HCT116 (cell line): ENCODE measurements at regions not wholly inside any gene's neighbourhood (a gene's known extent, or its start where the extent isn't known, plus 50 kb on each side); places are given as distances from the start of the nearest gene placed in this dataset.

ENCODE experiments used
- ATAC-seq: fragments of 200-7000 bp; cut with Tn5 transposase; 2 replicates; pipeline ENCODE4 v1.9.1; 2020; ENCODE audit warnings: mild to moderate bottlenecking, moderate library complexity
- BruUV-seq: library from RNA; stranded (reverse); fragments of 400-500 nt; replicated peaks from 2 replicates; lab custom pipeline; 2021; lab: Mats Ljungman, UMichigan
- CTCF ChIA-PET: fragments of 300-600 bp; sonication (Branson Sonifier 250); formaldehyde crosslinking; loops from one replicate; lab custom pipeline; 2021; ENCODE audit warnings: antibody characterized with exemption; lab: Charles Lee
- POLR2A ChIA-PET: fragments of 300-600, 350-600 bp; sonication (Branson Sonifier 250); formaldehyde crosslinking; loops from one replicate; lab custom pipeline; 2021; ENCODE audit warnings: antibody characterized with exemption; lab: Charles Lee
- RAD21 ChIA-PET, 2 experiments: fragments of 300-600 bp; sonication (Branson Sonifier 250); formaldehyde crosslinking; loops; one replicate each; lab custom pipeline; 2023; ENCODE audit warnings: low total read pairs in 2 of 2; ENCODE audit not compliant: uncharacterized antibody in 2 of 2, unreplicated experiment in 2 of 2, low non-redundant PET in 1 of 2; lab: Charles Lee
- DNase-seq: peaks from one replicate; pipeline ENCODE4 v3.0.0-alpha.2; 2010; ENCODE audit warnings: low read depth, low spot score
- H2AFZ ChIP-seq: fragments of 200-600 bp; shearing (Covaris generic), sonication (generic); 2 replicates; pipeline ENCODE4 v1.6.1; 2017; ENCODE audit warnings: low read depth, mixed run types, mixed read lengths, antibody characterized with exemption, low read length; ENCODE audit not compliant: poor library complexity, severe bottlenecking
- H3K27ac ChIP-seq: 2 replicates; pipeline ENCODE4 v1.5.1; 2012; ENCODE audit warnings: low read depth, low read length
- H3K27me3 ChIP-seq: fragments of 200-600 bp; sonication (generic); 2 replicates; pipeline ENCODE4 v1.6.1; 2016; ENCODE audit warnings: mixed run types, low read length, mixed read lengths; ENCODE audit not compliant: insufficient read depth
- H3K36me3 ChIP-seq, 2 experiments: fragments of 200-500 bp in 1 of 2; fragments of 200-600 bp in 1 of 2; sonication (Bioruptor generic) in 1 of 2; sonication (generic) in 1 of 2; 2 replicates each; pipeline versions ENCODE4 v1.5.1 to v1.6.1; 2014 to 2016; ENCODE audit warnings: low read length in 2 of 2, inconsistent platforms in 1 of 2, mixed read lengths in 1 of 2, mixed run types in 1 of 2; ENCODE audit not compliant: insufficient read depth in 2 of 2, control insufficient read depth in 1 of 2
- H3K4me1 ChIP-seq, 2 experiments: fragments of 200-600 bp in 1 of 2; sonication (generic) in 1 of 2; 2 replicates each; pipeline versions ENCODE4 v1.5.1 to v1.6.1; 2012 to 2017; ENCODE audit warnings: low read length in 2 of 2, inconsistent platforms in 1 of 2, mild to moderate bottlenecking in 1 of 2, mixed read lengths in 1 of 2, mixed run types in 1 of 2, moderate library complexity in 1 of 2; ENCODE audit not compliant: insufficient read depth in 2 of 2, control insufficient read depth in 1 of 2
- H3K4me2 ChIP-seq: fragments of 200-600 bp; sonication (generic); 2 replicates; pipeline ENCODE4 v1.6.1; 2017; ENCODE audit warnings: mixed run types, low read length, mixed read lengths
- H3K4me3 ChIP-seq, 2 experiments: fragments of 200-600 bp in 1 of 2; sonication (generic) in 1 of 2; replicated peaks in 1 of 2; 2 replicates each; pipeline ENCODE4 v1.5.1; 2011 to 2016; ENCODE audit warnings: low read length in 2 of 2, control low read depth in 1 of 2, low read depth in 1 of 2, mild to moderate bottlenecking in 1 of 2, mixed read lengths in 1 of 2, mixed run types in 1 of 2
- H3K79me2 ChIP-seq: fragments of 200-600 bp; sonication (generic); 2 replicates; pipeline ENCODE4 v1.6.1; 2017; ENCODE audit warnings: mild to moderate bottlenecking, mixed run types, low read length, moderate library complexity, mixed read lengths; ENCODE audit not compliant: insufficient read depth
- H3K9ac ChIP-seq: fragments of 200-600 bp; sonication (generic); 2 replicates; pipeline ENCODE4 v1.6.1; 2016; ENCODE audit warnings: low read length, mixed read lengths
- H3K9me2 ChIP-seq: fragments of 200-600 bp; sonication (generic), shearing (Covaris generic); 2 replicates; pipeline ENCODE4 v1.6.1; 2017; ENCODE audit warnings: mixed run types, mild to moderate bottlenecking, moderate library complexity; ENCODE audit not compliant: insufficient read depth
- H3K9me3 ChIP-seq, 2 experiments: fragments of 200-500 bp in 1 of 2; fragments of 200-600 bp in 1 of 2; sonication (Bioruptor generic) in 1 of 2; sonication (generic) in 1 of 2; 2 replicates each; pipeline ENCODE4 v1.6.1; 2014 to 2017; ENCODE audit warnings: low read length in 2 of 2, mixed read lengths in 2 of 2, inconsistent platforms in 1 of 2, low read depth in 1 of 2, mild to moderate bottlenecking in 1 of 2, mixed run types in 1 of 2, moderate library complexity in 1 of 2; ENCODE audit not compliant: control insufficient read depth in 1 of 2, insufficient read depth in 1 of 2
- H4K20me1 ChIP-seq: fragments of 200-600 bp; sonication (generic), shearing (Covaris generic); 2 replicates; pipeline ENCODE4 v1.6.1; 2017; ENCODE audit warnings: mixed run types, mild to moderate bottlenecking, moderate library complexity; ENCODE audit not compliant: insufficient read depth
- CEBPB ChIP-seq: IDR thresholded peaks from 2 replicates; pipeline ENCODE4 v1.6.1; 2012; ENCODE audit warnings: low read depth
- EGR1 ChIP-seq: IDR thresholded peaks from 2 replicates; pipeline ENCODE4 v1.6.1; 2012; ENCODE audit warnings: low read depth
- EZH2phosphoT487 ChIP-seq: fragments of 200-600 bp; IDR thresholded peaks from 2 replicates; pipeline ENCODE4 v1.6.1; 2018; ENCODE audit warnings: antibody characterized with exemption, borderline replicate concordance
- JUND ChIP-seq: IDR thresholded peaks from 2 replicates; pipeline ENCODE4 v1.6.1; 2012
- POLR2A ChIP-seq: IDR thresholded peaks from 2 replicates; pipeline ENCODE4 v1.7.0; 2011; ENCODE audit warnings: borderline replicate concordance; ENCODE audit not compliant: insufficient read depth, insufficient read length; ENCODE audit errors: extremely low read depth
- RAD21 ChIP-seq: IDR thresholded peaks from 2 replicates; pipeline ENCODE4 v1.6.1; 2012; ENCODE audit warnings: low read depth, mild to moderate bottlenecking
- SIN3A ChIP-seq: IDR thresholded peaks from 2 replicates; pipeline ENCODE4 v1.6.1; 2012; ENCODE audit warnings: low read depth
- SRF ChIP-seq: IDR thresholded peaks from 2 replicates; pipeline ENCODE4 v1.6.1; 2012; ENCODE audit warnings: low read depth
- TCF7L2 ChIP-seq: IDR thresholded peaks from 2 replicates; pipeline ENCODE4 v1.7.0; 2011; ENCODE audit warnings: borderline replicate concordance, inconsistent platforms; ENCODE audit not compliant: insufficient read depth, insufficient read length; ENCODE audit errors: extremely low read depth
- YY1 ChIP-seq: IDR thresholded peaks from 2 replicates; pipeline ENCODE4 v1.6.1; 2011; ENCODE audit warnings: low read length, low read depth, moderate library complexity, mild to moderate bottlenecking; ENCODE audit not compliant: insufficient replicate concordance; ENCODE audit errors: extremely low read depth
- ZNF274 ChIP-seq: fragments of 200-500 bp; sonication (Bioruptor generic); IDR thresholded peaks from 2 replicates; pipeline ENCODE4 v1.6.1; 2014; ENCODE audit warnings: mild to moderate bottlenecking, low read depth, low read length, inconsistent platforms
- intact Hi-C: fragments of 100-400 bp; cut with micrococcal nuclease; formaldehyde crosslinking; loops from 2 replicates; pipeline ENCODE4 v1.10.0; 2022
- TF ChIP-seq, protein P1 (sequence below), 3 experiments: fragments of 200-600 bp in 1 of 3; sonication (generic) in 1 of 3; IDR thresholded peaks in 2 of 3; conservative IDR thresholded peaks in 1 of 3; 2 replicates each; pipeline ENCODE4 v1.5.1; 2012 to 2017; ENCODE audit warnings: low read depth in 2 of 3, low read length in 2 of 3, antibody characterized with exemption in 1 of 3, borderline replicate concordance in 1 of 3, control low read depth in 1 of 3, mild to moderate bottlenecking in 1 of 3, mixed read lengths in 1 of 3, mixed run types in 1 of 3, moderate library complexity in 1 of 3; ENCODE audit not compliant: insufficient read depth in 1 of 3
- TF ChIP-seq, protein P2 (sequence below): IDR thresholded peaks from 2 replicates; pipeline ENCODE4 v1.6.1; 2012; ENCODE audit warnings: low read depth

DNA sequence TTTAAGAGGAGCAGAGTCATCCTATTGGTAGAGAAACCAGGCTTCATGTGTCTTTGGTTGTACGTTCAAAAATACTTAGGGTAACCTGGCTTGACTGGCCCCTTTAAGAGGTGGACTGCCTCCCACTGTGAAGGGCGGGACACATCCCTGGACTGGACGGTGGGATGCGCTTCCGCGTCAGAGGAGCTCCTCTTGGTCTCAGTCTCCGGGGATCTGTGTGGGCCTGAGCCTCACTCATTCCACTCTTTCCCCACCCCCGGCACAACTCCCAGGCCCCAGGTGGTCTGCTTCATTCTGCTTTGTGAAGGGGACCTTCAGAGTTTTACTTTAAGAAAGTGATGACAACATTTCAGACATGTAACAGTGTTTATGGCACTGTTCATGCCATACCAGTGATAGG lies 601.1 kb downstream of the IRX1 start:
- ChIA-PET RAD21 (no interaction called here), POLR2A (no interaction called here), CTCF (no interaction called here)
- Histone ChIP-seq H3K79me2 (no peaks in the 10 kb centered on the region), H3K4me2 (no peak overlapping the region), H3K27ac (no peak overlapping the region), H3K9ac (no peak overlapping the region), H3K4me3 (no peak overlapping the region), H4K20me1 (no peaks in the 10 kb centered on the region), H3K27me3 (no peaks in the 10 kb centered on the region), H3K9me2 (no peaks in the 10 kb centered on the region), H2AFZ (no peak overlapping the region), H3K9me3 (peaks cover 0 to 15% of the 10 kb centered on the region in 2 experiments; a peak in 2 of 4 replicates), H3K4me1 (no peaks in the 10 kb centered on the region), H3K36me3 (no peaks in the 10 kb centered on the region)
- TF ChIP-seq ZNF274 (no peak), YY1 (no peak), EGR1 (no peak), POLR2A (no peak), RAD21 (no peak), SRF (no peak), SIN3A (no peak), TCF7L2 (no peak), EZH2phosphoT487 (no peak), JUND (no peak), CEBPB (no peak)
- TF ChIP-seq, protein P1, sequence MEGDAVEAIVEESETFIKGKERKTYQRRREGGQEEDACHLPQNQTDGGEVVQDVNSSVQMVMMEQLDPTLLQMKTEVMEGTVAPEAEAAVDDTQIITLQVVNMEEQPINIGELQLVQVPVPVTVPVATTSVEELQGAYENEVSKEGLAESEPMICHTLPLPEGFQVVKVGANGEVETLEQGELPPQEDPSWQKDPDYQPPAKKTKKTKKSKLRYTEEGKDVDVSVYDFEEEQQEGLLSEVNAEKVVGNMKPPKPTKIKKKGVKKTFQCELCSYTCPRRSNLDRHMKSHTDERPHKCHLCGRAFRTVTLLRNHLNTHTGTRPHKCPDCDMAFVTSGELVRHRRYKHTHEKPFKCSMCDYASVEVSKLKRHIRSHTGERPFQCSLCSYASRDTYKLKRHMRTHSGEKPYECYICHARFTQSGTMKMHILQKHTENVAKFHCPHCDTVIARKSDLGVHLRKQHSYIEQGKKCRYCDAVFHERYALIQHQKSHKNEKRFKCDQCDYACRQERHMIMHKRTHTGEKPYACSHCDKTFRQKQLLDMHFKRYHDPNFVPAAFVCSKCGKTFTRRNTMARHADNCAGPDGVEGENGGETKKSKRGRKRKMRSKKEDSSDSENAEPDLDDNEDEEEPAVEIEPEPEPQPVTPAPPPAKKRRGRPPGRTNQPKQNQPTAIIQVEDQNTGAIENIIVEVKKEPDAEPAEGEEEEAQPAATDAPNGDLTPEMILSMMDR (IDR thresholded peaks at IDR 0.05 in 2 of 3, conservative IDR thresholded peaks at IDR 0.05 in 1 of 3; ENCODE audit: borderline replicate concordance in 1 of 3, insufficient read depth in 1 of 3, low read depth in 2 of 3, low read length in 2 of 3): no peak
- TF ChIP-seq, protein P2, sequence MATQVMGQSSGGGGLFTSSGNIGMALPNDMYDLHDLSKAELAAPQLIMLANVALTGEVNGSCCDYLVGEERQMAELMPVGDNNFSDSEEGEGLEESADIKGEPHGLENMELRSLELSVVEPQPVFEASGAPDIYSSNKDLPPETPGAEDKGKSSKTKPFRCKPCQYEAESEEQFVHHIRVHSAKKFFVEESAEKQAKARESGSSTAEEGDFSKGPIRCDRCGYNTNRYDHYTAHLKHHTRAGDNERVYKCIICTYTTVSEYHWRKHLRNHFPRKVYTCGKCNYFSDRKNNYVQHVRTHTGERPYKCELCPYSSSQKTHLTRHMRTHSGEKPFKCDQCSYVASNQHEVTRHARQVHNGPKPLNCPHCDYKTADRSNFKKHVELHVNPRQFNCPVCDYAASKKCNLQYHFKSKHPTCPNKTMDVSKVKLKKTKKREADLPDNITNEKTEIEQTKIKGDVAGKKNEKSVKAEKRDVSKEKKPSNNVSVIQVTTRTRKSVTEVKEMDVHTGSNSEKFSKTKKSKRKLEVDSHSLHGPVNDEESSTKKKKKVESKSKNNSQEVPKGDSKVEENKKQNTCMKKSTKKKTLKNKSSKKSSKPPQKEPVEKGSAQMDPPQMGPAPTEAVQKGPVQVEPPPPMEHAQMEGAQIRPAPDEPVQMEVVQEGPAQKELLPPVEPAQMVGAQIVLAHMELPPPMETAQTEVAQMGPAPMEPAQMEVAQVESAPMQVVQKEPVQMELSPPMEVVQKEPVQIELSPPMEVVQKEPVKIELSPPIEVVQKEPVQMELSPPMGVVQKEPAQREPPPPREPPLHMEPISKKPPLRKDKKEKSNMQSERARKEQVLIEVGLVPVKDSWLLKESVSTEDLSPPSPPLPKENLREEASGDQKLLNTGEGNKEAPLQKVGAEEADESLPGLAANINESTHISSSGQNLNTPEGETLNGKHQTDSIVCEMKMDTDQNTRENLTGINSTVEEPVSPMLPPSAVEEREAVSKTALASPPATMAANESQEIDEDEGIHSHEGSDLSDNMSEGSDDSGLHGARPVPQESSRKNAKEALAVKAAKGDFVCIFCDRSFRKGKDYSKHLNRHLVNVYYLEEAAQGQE: no peak
- ATAC-seq (no peak), DNase-seq (no peak)
- BruUV-seq: no TSS peak
- intact Hi-C loops: no loop called here
